HepG2 (cell line): ENCODE measurements at regions not wholly inside any gene's neighbourhood (a gene's known extent, or its start where the extent isn't known, plus 50 kb on each side); places are given as distances from the start of the nearest gene placed in this dataset.

Source experiments
- ATAC-seq: fragments of 200-7000 bp; cut with Tn5 transposase; 3 replicates; pipeline ENCODE4 v1.9.1; 2020; ENCODE audit warnings: mild to moderate bottlenecking, moderate library complexity
- BruUV-seq: library from RNA; stranded (reverse); fragments of 400-500 nt; replicated peaks from 2 replicates; lab custom pipeline; 2021; lab: Mats Ljungman, UMichigan
- CTCF ChIA-PET: fragments of 300-600 bp; formaldehyde crosslinking; extraction: SDS; loops from one replicate; lab custom pipeline; 2021; ENCODE audit warnings: low total read pairs, inconsistent platforms, low intra/inter-chr PET ratio; lab: Yijun Ruan, JAX
- POLR2A ChIA-PET: fragments of 350-600 bp; sonication (Branson Sonifier 250); formaldehyde crosslinking; loops from one replicate; lab custom pipeline; 2020; ENCODE audit warnings: antibody characterized with exemption, inconsistent platforms; lab: Yijun Ruan, JAX
- DNase-seq: peaks from one replicate; pipeline ENCODE4 v3.0.0-alpha.2; 2015; ENCODE audit warnings: low spot score
- FAIRE-seq: peaks from 3 replicates; lab custom pipeline; 2011; peaks lifted over from hg19 to GRCh38; lab: Jason Lieb, UNC
- H2AFZ ChIP-seq: one replicate; pipeline ENCODE4 v1.6.1; 2011; ENCODE audit warnings: low read length, inconsistent platforms
- H3K27ac ChIP-seq: fragments of 300-600 bp; 3 replicates; pipeline ENCODE4 v1.8.0; 2011; ENCODE audit warnings: mixed run types, mild to moderate bottlenecking, mixed read lengths, low read length, inconsistent platforms; ENCODE audit not compliant: insufficient read depth; ENCODE audit errors: extremely low read length
- H3K27me3 ChIP-seq, 2 experiments: fragments of 200-600 bp in 1 of 2; 2 replicates in 1 of 2; 3 replicates in 1 of 2; pipeline versions ENCODE4 v1.6.0 to v1.8.0; 2011; ENCODE audit warnings: low read length in 2 of 2, mild to moderate bottlenecking in 2 of 2, moderate library complexity in 2 of 2, inconsistent platforms in 1 of 2; ENCODE audit not compliant: insufficient read depth in 2 of 2, control insufficient read depth in 1 of 2
- H3K36me3 ChIP-seq, 2 experiments: fragments of 200-600 bp in 1 of 2; replicated peaks in 1 of 2; 2 replicates in 1 of 2; 3 replicates in 1 of 2; pipeline versions ENCODE4 v1.5.1 to v1.8.0; 2011; ENCODE audit warnings: low read length in 2 of 2, inconsistent platforms in 1 of 2; ENCODE audit not compliant: insufficient read depth in 2 of 2, control insufficient read depth in 1 of 2
- H3K4me1 ChIP-seq: 2 replicates; pipeline ENCODE4 v1.5.1; 2012; ENCODE audit warnings: low read length, inconsistent platforms; ENCODE audit not compliant: insufficient read depth
- H3K4me2 ChIP-seq: 2 replicates; pipeline ENCODE4 v1.6.0; 2011; ENCODE audit warnings: low read depth, low read length, inconsistent platforms
- H3K4me3 ChIP-seq, 3 experiments: fragments of 200-600 bp in 1 of 3; sonication (generic), shearing (Covaris generic) in 1 of 3; replicated peaks in 1 of 3; 2 replicates each; pipeline ENCODE4 v1.5.1; 2011 to 2016; ENCODE audit warnings: low read length in 3 of 3, inconsistent platforms in 2 of 3, low read depth in 2 of 3, mild to moderate bottlenecking in 2 of 3, control low read depth in 1 of 3, mixed read lengths in 1 of 3; ENCODE audit not compliant: insufficient read depth in 1 of 3
- H3K79me2 ChIP-seq: one replicate; pipeline ENCODE4 v1.6.1; 2011; ENCODE audit warnings: low read length, inconsistent platforms; ENCODE audit not compliant: insufficient read depth
- H3K9ac ChIP-seq: 2 replicates; pipeline ENCODE4 v1.6.0; 2011; ENCODE audit warnings: mild to moderate bottlenecking, low read depth, low read length, inconsistent platforms; ENCODE audit not compliant: insufficient read depth
- H3K9me3 ChIP-seq: 2 replicates; pipeline ENCODE4 v1.5.1; 2012; ENCODE audit warnings: mild to moderate bottlenecking, low read length
- H4K20me1 ChIP-seq: 2 replicates; pipeline ENCODE4 v1.6.0; 2011; ENCODE audit warnings: inconsistent platforms, mild to moderate bottlenecking, low read length, moderate library complexity; ENCODE audit not compliant: insufficient read depth
- ATM ChIP-seq: fragments of 450-650 bp; IDR thresholded peaks from 2 replicates; pipeline ENCODE4 v1.7.1; 2017; ENCODE audit warnings: mild to moderate bottlenecking, borderline replicate concordance
- GATAD1 ChIP-seq: IDR thresholded peaks from 2 replicates; pipeline ENCODE4 v1.6.1; 2016; ENCODE audit warnings: missing genetic modification reagents, missing compliant biosample characterization
- HINFP ChIP-seq: sonication (generic); formaldehyde crosslinking; IDR thresholded peaks from 2 replicates; pipeline ENCODE4 v1.4.0; 2020; ENCODE audit warnings: low read depth, mild to moderate bottlenecking, missing genetic modification reagents
- LRRFIP1 ChIP-seq: sonication (generic); formaldehyde crosslinking; conservative IDR thresholded peaks from 2 replicates; pipeline ENCODE4 v1.4.0; 2020; ENCODE audit warnings: missing genetic modification reagents
- MXD3 ChIP-seq: IDR thresholded peaks from 2 replicates; pipeline ENCODE4 v1.6.1; 2016; ENCODE audit warnings: mild to moderate bottlenecking, missing biosample characterization, missing genetic modification reagents
- PRMT3 ChIP-seq: sonication (generic); formaldehyde crosslinking; IDR thresholded peaks from 2 replicates; pipeline ENCODE4 v1.8.1; 2022; ENCODE audit warnings: low read depth, mild to moderate bottlenecking, moderate library complexity, missing genetic modification reagents, borderline replicate concordance
- RBM22 ChIP-seq: fragments of 200-400 bp; formaldehyde crosslinking; optimal IDR thresholded peaks from 2 replicates; pipeline ENCODE3; 2017; ENCODE audit warnings: mild to moderate bottlenecking, low read length, moderate library complexity
- SKI ChIP-seq: fragments of 450-650 bp; IDR thresholded peaks from one replicate; pipeline ENCODE4 v1.6.1; 2018; ENCODE audit warnings: mild to moderate bottlenecking; ENCODE audit not compliant: partially characterized antibody
- TGIF2 ChIP-seq: IDR thresholded peaks from 2 replicates; pipeline ENCODE4 v1.6.1; 2016; ENCODE audit warnings: control low read depth, missing compliant biosample characterization
- ZNF101 ChIP-seq: sonication (generic); formaldehyde crosslinking; IDR thresholded peaks from 2 replicates; pipeline ENCODE4 v1.4.0; 2020; ENCODE audit warnings: mild to moderate bottlenecking, low read depth, missing genetic modification reagents, borderline replicate concordance
- ZNF280B ChIP-seq: sonication (generic); formaldehyde crosslinking; IDR thresholded peaks from 2 replicates; pipeline ENCODE4 v1.5.0; 2020; ENCODE audit warnings: missing genetic modification reagents, mild to moderate bottlenecking, borderline replicate concordance
- ZNF382 ChIP-seq: sonication (generic); formaldehyde crosslinking; IDR thresholded peaks from 2 replicates; pipeline ENCODE4 v1.5.0; 2020; ENCODE audit warnings: missing genetic modification reagents, mild to moderate bottlenecking, borderline replicate concordance
- ZNF558 ChIP-seq: sonication (generic); formaldehyde crosslinking; IDR thresholded peaks from 2 replicates; pipeline ENCODE4 v1.9.0; 2022; ENCODE audit warnings: mild to moderate bottlenecking, missing genetic modification reagents, borderline replicate concordance
- ZZZ3 ChIP-seq: sonication (generic); formaldehyde crosslinking; IDR thresholded peaks from 2 replicates; pipeline ENCODE4 v1.4.0; 2020; ENCODE audit warnings: missing genetic modification reagents, mild to moderate bottlenecking, borderline replicate concordance
- WGBS: methylation state at CpG from one replicate; pipeline ENCODE4 v1.1.6; 2017; ENCODE audit warnings: low lambda C conversion rate; 5-methylcytosine and 5-hydroxymethylcytosine counted together
- in situ Hi-C: cut with HindIII; loops from 2 replicates; pipeline ENCODE4 v1.10.0; 2017; ENCODE audit warnings: low pct_unique_long_range_greater_than_20kb; ENCODE audit not compliant: extremely low pct_ligation_motif_present
- intact Hi-C: fragments of 100-400 bp; cut with micrococcal nuclease; formaldehyde crosslinking; loops from one replicate; pipeline ENCODE4 v1.10.0; 2022; ENCODE audit not compliant: unreplicated experiment

GRCh38 chr2:40823478-40823877, 371.6 kb upstream of the SLC8A1 start:
- Histone ChIP-seq H3K4me3 (no peak overlapping the region), H2AFZ (no peak overlapping the region), H3K36me3 (no peaks in the 10 kb centered on the region), H4K20me1 (no peaks in the 10 kb centered on the region), H3K27ac (no peak overlapping the region), H3K27me3 (no peaks in the 10 kb centered on the region), H3K79me2 (no peaks in the 10 kb centered on the region), H3K4me1 (no peaks in the 10 kb centered on the region), H3K9ac (no peak overlapping the region), H3K4me2 (no peak overlapping the region), H3K9me3 (no peaks in the 10 kb centered on the region)
- CTCF ChIA-PET, result no interaction called here
- no peak for DNase-seq
- no peak for ATAC-seq
- WGBS, result 27% methylated on average over 3 of the region's 3 CpGs
- POLR2A ChIA-PET, result no interaction called here
- TF ChIP-seq ATM, result no peak
- no peak for TF ChIP-seq LRRFIP1 (CRISPR knock-in tag)
- no peak for TF ChIP-seq MXD3 (CRISPR knock-in tag)
- no peak for TF ChIP-seq SKI
- TF ChIP-seq ZNF101, result no peak
- no peak for FAIRE-seq
- intact Hi-C loops, result no loop called here
- in situ Hi-C loops, result no loop called here
- no TSS peak for BruUV-seq

- FAIRE-seq, result no peak
Observed at GRCh38 chr2:40824278-40824677, 372.4 kb upstream of the SLC8A1 start.

More at GRCh38 chr2:40824278-40824677, 372.4 kb upstream of the SLC8A1 start:
- Histone ChIP-seq H3K9ac (no peak overlapping the region), H4K20me1 (no peaks in the 10 kb centered on the region), H3K27ac (no peak overlapping the region), H3K79me2 (no peaks in the 10 kb centered on the region), H3K4me2 (no peak overlapping the region), H3K4me1 (no peaks in the 10 kb centered on the region), H3K27me3 (no peaks in the 10 kb centered on the region), H2AFZ (no peak overlapping the region), H3K4me3 (no peak overlapping the region), H3K36me3 (no peaks in the 10 kb centered on the region), H3K9me3 (no peaks in the 10 kb centered on the region)
- DNase-seq (no peak), ATAC-seq (no peak)
- ChIA-PET POLR2A (no interaction called here), CTCF (no interaction called here)
- intact Hi-C loops, result no loop called here
- BruUV-seq, result no TSS peak
- in situ Hi-C loops, result no loop called here
- WGBS, result 0% methylated on average over 5 of the region's 5 CpGs
- TF ChIP-seq ZNF558 (CRISPR knock-in tag) (no peak), ZNF382 (CRISPR knock-in tag) (no peak), ZNF280B (no peak), PRMT3 (CRISPR knock-in tag) (no peak), RBM22 (no peak), TGIF2 (CRISPR knock-in tag) (no peak), ZZZ3 (CRISPR knock-in tag) (no peak), GATAD1 (CRISPR knock-in tag) (no peak), HINFP (CRISPR knock-in tag) (no peak)
